ENCODE measurements at regions not wholly inside any gene's neighbourhood (a gene's known extent, or its start where the extent isn't known, plus 50 kb on each side); places are given as distances from the start of the nearest gene placed in this dataset.

DNA sequence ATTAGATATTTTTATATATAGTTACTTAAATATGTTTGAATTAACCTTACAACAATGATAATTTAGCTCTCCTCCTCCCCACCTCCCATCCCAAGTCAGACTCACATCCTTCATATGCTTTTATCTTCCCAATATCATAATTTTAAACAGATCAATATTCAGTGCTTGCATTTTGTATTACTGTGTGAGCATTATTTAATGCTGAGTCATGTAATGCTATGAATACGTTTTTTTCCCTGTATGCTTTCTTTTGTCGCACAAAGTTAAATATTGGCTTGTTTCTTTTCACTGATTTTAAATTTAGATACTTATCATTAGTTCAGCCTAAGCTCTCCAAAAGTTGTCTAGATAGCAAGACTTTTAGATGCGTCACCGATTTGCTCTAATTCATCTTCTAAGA, 471.6 kb upstream of the SGO1 start:
- Histone ChIP-seq H3K9me2 (replicated peaks; ENCODE audit: low read depth, low read length) (no peaks in the 10 kb centered on the region), H2AFZ (ENCODE audit: low read length) (no peak overlapping the region), H3K4me2 (ENCODE audit: low read depth, low read length, poor library complexity, severe bottlenecking) (no peak overlapping the region), H4K20me1 (ENCODE audit: insufficient read depth, low read length, poor library complexity, severe bottlenecking) (no peaks in the 10 kb centered on the region), H3K4me1 (ENCODE audit: insufficient read depth, low read length, poor library complexity, severe bottlenecking) (no peaks in the 10 kb centered on the region), H3K79me2 (ENCODE audit: insufficient read depth, low read length) (no peaks in the 10 kb centered on the region), H3K36me3 (ENCODE audit: insufficient read depth, low read length) (no peaks in the 10 kb centered on the region), H3K27me3 (ENCODE audit: insufficient read depth, low read length, poor library complexity, severe bottlenecking) (no peaks in the 10 kb centered on the region), H3F3A (ENCODE audit: low read depth) (no peaks in the 10 kb centered on the region), H3K9me3 (ENCODE audit: insufficient read depth, low read depth, low read length) (no peaks in the 10 kb centered on the region), H3K4me3 (ENCODE audit: low read length, poor library complexity, severe bottlenecking) (no peak overlapping the region), H3K9ac (ENCODE audit: low read depth, low read length, poor library complexity, severe bottlenecking) (no peak overlapping the region)
- no peak for TF ChIP-seq EZH2phosphoT487 (IDR thresholded peaks at IDR 0.05; ENCODE audit: borderline replicate concordance)
- TF ChIP-seq, protein P1, sequence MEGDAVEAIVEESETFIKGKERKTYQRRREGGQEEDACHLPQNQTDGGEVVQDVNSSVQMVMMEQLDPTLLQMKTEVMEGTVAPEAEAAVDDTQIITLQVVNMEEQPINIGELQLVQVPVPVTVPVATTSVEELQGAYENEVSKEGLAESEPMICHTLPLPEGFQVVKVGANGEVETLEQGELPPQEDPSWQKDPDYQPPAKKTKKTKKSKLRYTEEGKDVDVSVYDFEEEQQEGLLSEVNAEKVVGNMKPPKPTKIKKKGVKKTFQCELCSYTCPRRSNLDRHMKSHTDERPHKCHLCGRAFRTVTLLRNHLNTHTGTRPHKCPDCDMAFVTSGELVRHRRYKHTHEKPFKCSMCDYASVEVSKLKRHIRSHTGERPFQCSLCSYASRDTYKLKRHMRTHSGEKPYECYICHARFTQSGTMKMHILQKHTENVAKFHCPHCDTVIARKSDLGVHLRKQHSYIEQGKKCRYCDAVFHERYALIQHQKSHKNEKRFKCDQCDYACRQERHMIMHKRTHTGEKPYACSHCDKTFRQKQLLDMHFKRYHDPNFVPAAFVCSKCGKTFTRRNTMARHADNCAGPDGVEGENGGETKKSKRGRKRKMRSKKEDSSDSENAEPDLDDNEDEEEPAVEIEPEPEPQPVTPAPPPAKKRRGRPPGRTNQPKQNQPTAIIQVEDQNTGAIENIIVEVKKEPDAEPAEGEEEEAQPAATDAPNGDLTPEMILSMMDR (conservative IDR thresholded peaks at IDR 0.05; ENCODE audit: low read length): no peak

DNA sequence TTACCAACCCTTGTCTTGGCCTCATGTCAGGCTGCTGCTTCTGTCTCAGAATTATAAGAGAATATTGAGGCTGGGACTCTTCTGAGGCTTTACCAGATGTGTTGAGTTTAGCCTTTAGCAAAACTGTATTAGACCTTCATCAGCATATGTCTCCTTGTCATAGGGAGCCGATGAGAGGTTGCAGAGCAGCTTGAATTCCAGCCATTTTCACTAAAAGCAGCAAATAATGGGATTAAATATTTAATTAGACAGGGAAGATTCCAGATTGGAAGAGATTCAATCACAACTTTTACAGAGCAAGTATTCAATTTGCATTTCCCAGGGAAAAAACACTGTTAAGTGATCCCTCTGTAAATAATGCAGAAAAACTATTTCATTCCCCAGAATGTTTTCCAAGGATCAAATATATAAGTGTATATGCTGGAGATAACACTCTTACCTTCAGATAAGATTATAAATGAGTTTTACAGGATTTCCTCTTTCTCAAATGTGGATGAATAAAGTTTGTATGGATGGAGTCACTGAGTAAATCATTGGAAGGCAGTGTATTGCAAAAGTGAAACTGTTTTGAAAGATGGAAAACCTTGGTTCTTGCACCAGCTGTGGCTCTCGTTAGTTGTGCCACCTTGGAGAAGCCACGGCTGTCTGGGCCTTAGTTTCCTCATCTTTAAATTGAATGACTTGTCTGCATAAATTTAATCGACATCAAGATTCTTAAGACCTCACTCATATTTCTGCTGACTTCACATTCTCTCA, 466.4 kb upstream of the SGO1 start:
- Histone ChIP-seq H3K4me2 (ENCODE audit: low read depth, low read length, poor library complexity, severe bottlenecking) (no peak overlapping the region), H2AFZ (ENCODE audit: low read length) (no peak overlapping the region), H4K20me1 (ENCODE audit: insufficient read depth, low read length, poor library complexity, severe bottlenecking) (no peaks in the 10 kb centered on the region), H3K36me3 (ENCODE audit: insufficient read depth, low read length) (no peaks in the 10 kb centered on the region), H3K79me2 (ENCODE audit: insufficient read depth, low read length) (no peaks in the 10 kb centered on the region), H3K4me3 (ENCODE audit: low read length, poor library complexity, severe bottlenecking) (no peak overlapping the region), H3K9ac (ENCODE audit: low read depth, low read length, poor library complexity, severe bottlenecking) (no peak overlapping the region), H3K9me3 (ENCODE audit: insufficient read depth, low read depth, low read length) (no peaks in the 10 kb centered on the region), H3K27me3 (ENCODE audit: insufficient read depth, low read length, poor library complexity, severe bottlenecking) (no peaks in the 10 kb centered on the region), H3K9me2 (replicated peaks; ENCODE audit: low read depth, low read length) (no peaks in the 10 kb centered on the region), H3F3A (ENCODE audit: low read depth) (no peaks in the 10 kb centered on the region), H3K4me1 (ENCODE audit: insufficient read depth, low read length, poor library complexity, severe bottlenecking) (no peaks in the 10 kb centered on the region)
- TF ChIP-seq, protein P1 (conservative IDR thresholded peaks at IDR 0.05; ENCODE audit: low read length): no peak
- TF ChIP-seq EZH2phosphoT487 (IDR thresholded peaks at IDR 0.05; ENCODE audit: borderline replicate concordance): no peak

DNA sequence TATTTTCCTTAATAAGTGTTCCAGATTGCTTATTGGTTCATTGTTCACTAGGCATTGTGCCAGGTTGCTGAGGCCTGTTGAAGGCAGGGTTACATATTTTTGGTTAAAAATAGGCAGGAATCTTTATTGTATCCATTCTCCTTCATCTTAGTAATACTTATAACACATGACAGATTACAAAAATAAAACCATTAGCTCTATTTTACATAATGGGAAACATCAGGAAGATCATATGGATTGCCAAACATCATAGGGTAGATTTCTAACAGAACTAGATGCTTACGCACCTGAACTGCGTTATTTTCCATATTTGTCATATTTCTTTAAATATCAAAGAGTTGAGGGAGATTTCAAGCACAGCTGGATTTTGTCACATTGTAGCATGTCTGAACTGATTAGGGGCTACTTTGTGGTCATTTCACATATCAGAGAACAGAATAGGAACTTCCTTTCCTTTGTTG, 462.9 kb upstream of the SGO1 start:
- Histone ChIP-seq H3K4me1 (ENCODE audit: insufficient read depth, low read length, poor library complexity, severe bottlenecking) (no peaks in the 10 kb centered on the region), H3K4me3 (ENCODE audit: low read length, poor library complexity, severe bottlenecking) (no peak overlapping the region), H3F3A (ENCODE audit: low read depth) (no peaks in the 10 kb centered on the region), H3K79me2 (ENCODE audit: insufficient read depth, low read length) (no peaks in the 10 kb centered on the region), H3K9me3 (ENCODE audit: insufficient read depth, low read depth, low read length) (no peaks in the 10 kb centered on the region), H4K20me1 (ENCODE audit: insufficient read depth, low read length, poor library complexity, severe bottlenecking) (no peaks in the 10 kb centered on the region), H3K36me3 (ENCODE audit: insufficient read depth, low read length) (no peaks in the 10 kb centered on the region), H3K9me2 (replicated peaks; ENCODE audit: low read depth, low read length) (no peaks in the 10 kb centered on the region), H3K4me2 (ENCODE audit: low read depth, low read length, poor library complexity, severe bottlenecking) (no peak overlapping the region), H2AFZ (ENCODE audit: low read length) (no peak overlapping the region), H3K27me3 (ENCODE audit: insufficient read depth, low read length, poor library complexity, severe bottlenecking) (no peaks in the 10 kb centered on the region), H3K9ac (ENCODE audit: low read depth, low read length, poor library complexity, severe bottlenecking) (no peak overlapping the region)
- no peak for TF ChIP-seq EZH2phosphoT487 (IDR thresholded peaks at IDR 0.05; ENCODE audit: borderline replicate concordance)
- TF ChIP-seq, protein P1 (conservative IDR thresholded peaks at IDR 0.05; ENCODE audit: low read length): no peak

All from Loucy (cell line).